ENCODE measurements at regions not wholly inside any gene's neighbourhood (a gene's known extent, or its start where the extent isn't known, plus 50 kb on each side); places are given as distances from the start of the nearest gene placed in this dataset.
A peak's percentile ranks its signal among the peaks of the same experiment; 100 is the strongest.
"Not testable (repeated sequence)": the region's sequence is repeated elsewhere in the genome, so short reads cannot be mapped to it uniquely, and the experiment has no call there.

- CTCF ChIA-PET = interaction anchor here (0.6 to 1.2 kb wide), 2 partner anchors 11 to 134 kb away, joined by 3 read pairs; no protein-coding TSS in a partner anchor
- H3K27me3 Mint-ChIP-seq (ENCODE audit: insufficient read depth, unreplicated experiment); BruUV-seq (replicated peaks); DNase-seq (ENCODE audit: unreplicated experiment); H3K36me3 Mint-ChIP-seq (ENCODE audit: insufficient read depth, unreplicated experiment); H3K9me3 Mint-ChIP-seq (ENCODE audit: unreplicated experiment); intact Hi-C loops (cut with micrococcal nuclease); H3K4me3 Mint-ChIP-seq (ENCODE audit: unreplicated experiment): not testable (repeated sequence)
- Mint-ChIP-seq H3K4me1 (ENCODE audit: insufficient read depth, unreplicated experiment) (peaks cover 54% of the 10 kb centered on the region), H3K27ac (ENCODE audit: low read depth, unreplicated experiment) (peak overlapping the region; percentile 95)
- POLR2A ChIA-PET = interaction anchor here (0.6 to 4.9 kb wide), 5 partner anchors 12 to 1052 kb away, joined by 3 to 44 read pairs (median 3); no protein-coding TSS in a partner anchor
Observed at GRCh38 chr20:47909696-47910369, 124.6 kb upstream of the SULF2 start.

GRCh38 chr20:47908361-47909035, 123.2 kb upstream of the SULF2 start:
- intact Hi-C loops (cut with micrococcal nuclease); BruUV-seq (replicated peaks); H3K9me3 Mint-ChIP-seq (ENCODE audit: unreplicated experiment); DNase-seq (ENCODE audit: unreplicated experiment); H3K27ac Mint-ChIP-seq (ENCODE audit: low read depth, unreplicated experiment); H3K27me3 Mint-ChIP-seq (ENCODE audit: insufficient read depth, unreplicated experiment); H3K36me3 Mint-ChIP-seq (ENCODE audit: insufficient read depth, unreplicated experiment); H3K4me3 Mint-ChIP-seq (ENCODE audit: unreplicated experiment): not testable (repeated sequence)
- ChIA-PET POLR2A (interaction anchor here (0.6 to 4.9 kb wide), 4 partner anchors 9 to 1052 kb away, joined by 3 to 44 read pairs (median 3); no protein-coding TSS in a partner anchor), CTCF (interaction anchor here (1.2 kb wide), 1 partner anchor 13 kb away, joined by 3 read pairs; no protein-coding TSS in a partner anchor)
- H3K4me1 Mint-ChIP-seq (ENCODE audit: insufficient read depth, unreplicated experiment) = peaks cover 52% of the 10 kb centered on the region

- H3K4me1 Mint-ChIP-seq (ENCODE audit: insufficient read depth, unreplicated experiment) = peaks cover 47% of the 10 kb centered on the region
- H3K27ac Mint-ChIP-seq (ENCODE audit: low read depth, unreplicated experiment); BruUV-seq (replicated peaks); H3K36me3 Mint-ChIP-seq (ENCODE audit: insufficient read depth, unreplicated experiment); intact Hi-C loops (cut with micrococcal nuclease); H3K9me3 Mint-ChIP-seq (ENCODE audit: unreplicated experiment); CTCF ChIA-PET; H3K27me3 Mint-ChIP-seq (ENCODE audit: insufficient read depth, unreplicated experiment); H3K4me3 Mint-ChIP-seq (ENCODE audit: unreplicated experiment); DNase-seq (ENCODE audit: unreplicated experiment): not testable (repeated sequence)
- POLR2A ChIA-PET = interaction anchor here (0.6 to 4.9 kb wide), 2 partner anchors 10 to 19 kb away, joined by 3 to 44 read pairs; no protein-coding TSS in a partner anchor
Observed at GRCh38 chr20:47907951-47908350, 122.7 kb upstream of the SULF2 start.

- BruUV-seq (replicated peaks) = no TSS peak
- peaks cover 3% of the 10 kb centered on the region for H3K36me3 Mint-ChIP-seq (ENCODE audit: insufficient read depth, unreplicated experiment)
- CTCF ChIA-PET = no interaction called here
- intact Hi-C loops (cut with micrococcal nuclease) = no loop called here
- DNase-seq (ENCODE audit: unreplicated experiment) = no peak
- no peak for TF ChIP-seq CTCF (IDR thresholded peaks at IDR 0.05; ENCODE audit: unreplicated experiment)
- H3K4me1 Mint-ChIP-seq (ENCODE audit: insufficient read depth, unreplicated experiment) = peaks cover 42% of the 10 kb centered on the region
- POLR2A ChIA-PET = no interaction called here
- H3K27me3 Mint-ChIP-seq (ENCODE audit: insufficient read depth, unreplicated experiment) = no peaks in the 10 kb centered on the region
- H3K27ac Mint-ChIP-seq (ENCODE audit: low read depth, unreplicated experiment) = no peak overlapping the region
- H3K9me3 Mint-ChIP-seq (ENCODE audit: unreplicated experiment) = no peaks in the 10 kb centered on the region
- no peak overlapping the region for H3K4me3 Mint-ChIP-seq (ENCODE audit: unreplicated experiment)
Observed at GRCh38 chr20:47907031-47907675, 121.9 kb upstream of the SULF2 start.

GRCh38 chr20:47906348-47906660, 121.0 kb upstream of the SULF2 start:
- CTCF ChIA-PET = no interaction called here

More at GRCh38 chr20:47906348-47906660, 121.0 kb upstream of the SULF2 start:
- no peak overlapping the region for H3K4me3 Mint-ChIP-seq (ENCODE audit: unreplicated experiment)
- H3K4me1 Mint-ChIP-seq (ENCODE audit: insufficient read depth, unreplicated experiment) = peaks cover 33% of the 10 kb centered on the region
- POLR2A ChIA-PET = interaction anchor here (1.0 kb wide), 1 partner anchor 123 kb away, joined by 3 read pairs; no protein-coding TSS in a partner anchor
- no peaks in the 10 kb centered on the region for H3K36me3 Mint-ChIP-seq (ENCODE audit: insufficient read depth, unreplicated experiment)
- no peaks in the 10 kb centered on the region for H3K27me3 Mint-ChIP-seq (ENCODE audit: insufficient read depth, unreplicated experiment)
- no peak for TF ChIP-seq CTCF (IDR thresholded peaks at IDR 0.05; ENCODE audit: unreplicated experiment)
- no peak overlapping the region for H3K27ac Mint-ChIP-seq (ENCODE audit: low read depth, unreplicated experiment)
- intact Hi-C loops (cut with micrococcal nuclease) = no loop called here
- no peak for DNase-seq (ENCODE audit: unreplicated experiment)
- BruUV-seq (replicated peaks) = no TSS peak
- H3K9me3 Mint-ChIP-seq (ENCODE audit: unreplicated experiment) = no peaks in the 10 kb centered on the region

Data from MCF 10A (cell line).